Gastrocnemius medialis (tissue), 4 donors: ENCODE measurements at regions not wholly inside any gene's neighbourhood (a gene's known extent, or its start where the extent isn't known, plus 50 kb on each side); places are given as distances from the start of the nearest gene placed in this dataset.
"Not testable (repeated sequence)": the region's sequence is repeated elsewhere in the genome, so short reads cannot be mapped to it uniquely, and the experiment has no call there.

ENCODE experiments used
- ATAC-seq, 2 donors: fragments of 150-250 bp; one replicate each; pipeline ENCODE4 v1.9.1; 2016
- DNase-seq, 2 donors: peaks; one replicate each; pipeline ENCODE4 v3.0.0-alpha.2; 2019
- H3K27ac ChIP-seq, 4 donors: fragments of 200-600 bp; sonication (generic); 1 replicate in 1 of 4; 2 replicates in 3 of 4; pipeline ENCODE4 v1.5.1; 2016 to 2018; ENCODE audit warnings: mild to moderate bottlenecking in 2 of 4, moderate library complexity in 1 of 4
- H3K27me3 ChIP-seq, 3 donors: fragments of 200-600 bp; sonication (generic) in 2 of 3; 1 replicate in 1 of 3; 2 replicates in 2 of 3; pipeline versions ENCODE4 v1.5.1 to v1.6.0; 2016 to 2019; ENCODE audit warnings: mild to moderate bottlenecking in 1 of 3, moderate library complexity in 1 of 3
- H3K36me3 ChIP-seq, 2 donors: fragments of 200-600 bp; sonication (generic) in 1 of 2; one replicate each; pipeline ENCODE4 v1.5.1; 2017 to 2018
- H3K4me1 ChIP-seq, 2 donors: fragments of 200-600 bp; sonication (generic) in 1 of 2; one replicate each; pipeline ENCODE4 v1.5.1; 2016 to 2017; ENCODE audit warnings: mild to moderate bottlenecking in 2 of 2
- H3K4me3 ChIP-seq, 4 donors: fragments of 200-600 bp; sonication (generic) in 3 of 4; 1 replicate in 1 of 4; 2 replicates in 3 of 4; pipeline ENCODE4 v1.5.1; 2016 to 2019; ENCODE audit warnings: mild to moderate bottlenecking in 2 of 4
- H3K9me3 ChIP-seq, 3 donors: fragments of 200-600 bp; sonication (generic) in 2 of 3; 1 replicate in 1 of 3; 2 replicates in 2 of 3; pipeline ENCODE4 v1.5.1; 2016 to 2019
- CTCF ChIP-seq, 5 experiments: fragments of 450-650 bp in 3 of 5; fragments of 200-600 bp in 2 of 5; sonication (generic) in 2 of 5; IDR thresholded peaks in 4 of 5; conservative IDR thresholded peaks in 1 of 5; 1 replicate in 4 of 5; 2 replicates in 1 of 5; pipeline ENCODE4 v1.5.1; 2016 to 2019; ENCODE audit warnings: antibody characterized with exemption in 5 of 5, mild to moderate bottlenecking in 3 of 5, moderate library complexity in 3 of 5
- POLR2A ChIP-seq, 2 donors: fragments of 450-650 bp; IDR thresholded peaks; one replicate each; pipeline ENCODE4 v1.6.1; 2017; ENCODE audit warnings: antibody characterized with exemption in 2 of 2, mild to moderate bottlenecking in 2 of 2, moderate library complexity in 2 of 2
- in situ Hi-C, 4 donors: fragments of 200-750 bp; cut with MboI; loops; one replicate each; pipeline versions ENCODE4 v1.15.0 to v1.8.0; 2017; ENCODE audit warnings: low sequenced_read_pairs in 4 of 4
- intact Hi-C: fragments of 100-400 bp; cut with DNase I; formaldehyde crosslinking; loops from one replicate; pipeline ENCODE4 v1.15.1; 2023; ENCODE audit warnings: low total_unique reads

GRCh38 chr6:159418997-159419396 is 249.8 kb downstream of the FNDC1 start:
- no peak overlapping the region for H3K4me3 ChIP-seq
- no peaks in the 10 kb centered on the region for H3K4me1 ChIP-seq
- intact Hi-C loops = no loop called here
- H3K9me3 ChIP-seq = peaks cover 0 to 9% (median 0%) of the 10 kb centered on the region in 3 donors
- H3K27ac ChIP-seq = no peak overlapping the region
- in situ Hi-C loops = no loop called here
- no peaks in the 10 kb centered on the region for H3K27me3 ChIP-seq
- ATAC-seq (no peak), DNase-seq (no peak)
- no peak for TF ChIP-seq CTCF (IDR thresholded peaks at IDR 0.05 in 4 of 5, conservative IDR thresholded peaks at IDR 0.05 in 1 of 5)
- TF ChIP-seq POLR2A (IDR thresholded peaks at IDR 0.05) = no peak
- H3K36me3 ChIP-seq = no peaks in the 10 kb centered on the region

GRCh38 chr6:159416891-159417560 is 247.8 kb downstream of the FNDC1 start:
- DNase-seq = no peak
- Histone ChIP-seq H3K27ac (no peak overlapping the region), H3K4me1 (no peaks in the 10 kb centered on the region), H3K4me3 (no peak overlapping the region), H3K36me3 (no peaks in the 10 kb centered on the region), H3K9me3 (peaks cover 0 to 9% (median 0%) of the 10 kb centered on the region in 3 donors), H3K27me3 (no peaks in the 10 kb centered on the region)
- intact Hi-C loops = no loop called here
- TF ChIP-seq POLR2A (IDR thresholded peaks at IDR 0.05) (no peak), CTCF (IDR thresholded peaks at IDR 0.05 in 4 of 5, conservative IDR thresholded peaks at IDR 0.05 in 1 of 5) (no peak)
- in situ Hi-C loops = no loop called here
- no peak for ATAC-seq

- TF ChIP-seq CTCF (IDR thresholded peaks at IDR 0.05 in 4 of 5, conservative IDR thresholded peaks at IDR 0.05 in 1 of 5) = no peak
- TF ChIP-seq POLR2A (IDR thresholded peaks at IDR 0.05) = no peak
- no peak overlapping the region for H3K27ac ChIP-seq
- H3K36me3 ChIP-seq = no peaks in the 10 kb centered on the region
- H3K27me3 ChIP-seq = no peaks in the 10 kb centered on the region
- ATAC-seq (no peak), DNase-seq (no peak)
- in situ Hi-C loops = no loop called here
- H3K4me3 ChIP-seq = no peak overlapping the region
- intact Hi-C loops = no loop called here
- H3K4me1 ChIP-seq = no peaks in the 10 kb centered on the region
- H3K9me3 ChIP-seq = peaks cover 0 to 9% (median 0%) of the 10 kb centered on the region in 3 donors
Observed at GRCh38 chr6:159415540-159415939, 246.3 kb downstream of the FNDC1 start.

- in situ Hi-C loops (no loop called here), intact Hi-C loops (no loop called here)
- no peak overlapping the region for H3K4me3 ChIP-seq
- no peaks in the 10 kb centered on the region for H3K27me3 ChIP-seq
- DNase-seq (no peak), ATAC-seq (no peak)
- H3K4me1 ChIP-seq = no peaks in the 10 kb centered on the region
- no peaks in the 10 kb centered on the region for H3K36me3 ChIP-seq
- peaks cover 0 to 9% (median 0%) of the 10 kb centered on the region in 3 donors for H3K9me3 ChIP-seq
- TF ChIP-seq POLR2A (IDR thresholded peaks at IDR 0.05) (no peak), CTCF (IDR thresholded peaks at IDR 0.05 in 4 of 5, conservative IDR thresholded peaks at IDR 0.05 in 1 of 5) (no peak)
- no peak overlapping the region for H3K27ac ChIP-seq
Observed at GRCh38 chr6:159414711-159415110, 245.5 kb downstream of the FNDC1 start.

GRCh38 chr6:159407211-159407780 is 238.1 kb downstream of the FNDC1 start:
- ATAC-seq, DNase-seq, H3K9me3 ChIP-seq, in situ Hi-C loops, intact Hi-C loops, H3K4me3 ChIP-seq, H3K27me3 ChIP-seq, H3K27ac ChIP-seq, H3K36me3 ChIP-seq, H3K4me1 ChIP-seq: not testable (repeated sequence)
